Neural progenitor cell (in vitro differentiated cells): ENCODE measurements at regions not wholly inside any gene's neighbourhood (a gene's known extent, or its start where the extent isn't known, plus 50 kb on each side); places are given as distances from the start of the nearest gene placed in this dataset.
A peak's percentile ranks its signal among the peaks of the same experiment; 100 is the strongest.

Experiments used
- DNase-seq: peaks from one replicate; pipeline ENCODE4 v3.0.0-alpha.2; 2016; ENCODE audit warnings: low spot score
- H2AFZ ChIP-seq: fragments of 200-600 bp; sonication (generic); replicated peaks from 2 replicates; pipeline ENCODE4 v1.6.1; 2016; ENCODE audit warnings: antibody characterized with exemption
- H3F3A ChIP-seq: fragments of 200-600 bp; sonication (generic); 2 replicates; pipeline ENCODE4 v1.6.1; 2016; ENCODE audit warnings: antibody characterized with exemption, low read depth
- H3K27ac ChIP-seq: fragments of 200-600 bp; sonication (generic); 2 replicates; pipeline ENCODE4 v1.5.1; 2016; ENCODE audit warnings: mild to moderate bottlenecking
- H3K27me3 ChIP-seq: fragments of 200-600 bp; sonication (generic); 2 replicates; pipeline ENCODE4 v1.6.1; 2016; ENCODE audit warnings: mild to moderate bottlenecking, moderate library complexity
- H3K36me3 ChIP-seq: fragments of 200-600 bp; sonication (generic); 2 replicates; pipeline ENCODE4 v1.5.1; 2016
- H3K4me1 ChIP-seq: fragments of 200-600 bp; sonication (generic); 2 replicates; pipeline ENCODE4 v1.6.1; 2016; ENCODE audit warnings: mixed run types
- H3K4me2 ChIP-seq: fragments of 200-600 bp; sonication (generic); 2 replicates; pipeline ENCODE4 v1.6.1; 2016
- H3K4me3 ChIP-seq: fragments of 200-600 bp; sonication (generic); 2 replicates; pipeline ENCODE4 v1.5.1; 2016
- H3K79me2 ChIP-seq: fragments of 200-600 bp; sonication (generic); 2 replicates; pipeline ENCODE4 v1.6.1; 2016; ENCODE audit warnings: low read depth
- H3K9ac ChIP-seq: fragments of 200-600 bp; sonication (generic); 2 replicates; pipeline ENCODE4 v1.6.1; 2016
- H3K9me3 ChIP-seq: fragments of 200-600 bp; sonication (generic); 2 replicates; pipeline ENCODE4 v1.5.1; 2016; ENCODE audit warnings: low read depth
- H4K20me1 ChIP-seq: fragments of 200-600 bp; sonication (generic); 2 replicates; pipeline ENCODE4 v1.6.1; 2016; ENCODE audit warnings: low read depth
- H3K27ac Mint-ChIP-seq: 3 replicates; pipeline ENCODE4 v1.8.0; 2021; ENCODE audit warnings: mixed read lengths
- H3K27me3 Mint-ChIP-seq: 2 replicates; pipeline ENCODE4 v1.8.0; 2022; ENCODE audit warnings: low read depth, mild to moderate bottlenecking, inconsistent platforms, moderate library complexity, mixed read lengths; ENCODE audit not compliant: insufficient read depth
- H3K36me3 Mint-ChIP-seq: 3 replicates; pipeline ENCODE4 v1.8.0; 2021; ENCODE audit warnings: mixed read lengths
- H3K4me1 Mint-ChIP-seq: 3 replicates; pipeline ENCODE4 v1.8.0; 2021; ENCODE audit warnings: mixed read lengths
- H3K4me3 Mint-ChIP-seq: 3 replicates; pipeline ENCODE4 v1.8.0; 2021; ENCODE audit warnings: mild to moderate bottlenecking, moderate library complexity, mixed read lengths
- H3K9me3 Mint-ChIP-seq: 3 replicates; pipeline ENCODE4 v1.8.0; 2020; ENCODE audit warnings: mixed read lengths
- CTCF ChIP-seq: fragments of 200-600 bp; sonication (generic); IDR thresholded peaks from 2 replicates; pipeline ENCODE4 v1.5.1; 2017; ENCODE audit warnings: antibody characterized with exemption, mild to moderate bottlenecking
- EZH2 ChIP-seq: fragments of 200-600 bp; sonication (generic); IDR thresholded peaks from 2 replicates; pipeline ENCODE4 v1.6.1; 2017; ENCODE audit warnings: antibody characterized with exemption, mild to moderate bottlenecking, moderate library complexity
- EZH2phosphoT487 ChIP-seq: fragments of 200-600 bp; sonication (generic); IDR thresholded peaks from 2 replicates; pipeline ENCODE4 v1.6.1; 2017; ENCODE audit warnings: antibody characterized with exemption

GRCh38 chr12:73719223-73719622, 818.4 kb upstream of the ATXN7L3B start:
- Histone ChIP-seq H3K9ac (no peak overlapping the region), H2AFZ (no peak overlapping the region), H3K9me3 (no peaks in the 10 kb centered on the region), H3K4me2 (no peak overlapping the region), H3K27ac (no peak overlapping the region), H3K27me3 (no peaks in the 10 kb centered on the region), H3K79me2 (no peaks in the 10 kb centered on the region), H3F3A (no peaks in the 10 kb centered on the region), H3K4me3 (no peak overlapping the region), H3K4me1 (no peaks in the 10 kb centered on the region), H3K36me3 (no peaks in the 10 kb centered on the region), H4K20me1 (no peaks in the 10 kb centered on the region)
- no peak overlapping the region for H3K4me3 Mint-ChIP-seq
- H3K27ac Mint-ChIP-seq, result no peak overlapping the region
- no peaks in the 10 kb centered on the region for H3K36me3 Mint-ChIP-seq
- TF ChIP-seq EZH2, result no peak
- no peak for TF ChIP-seq CTCF
- no peak for TF ChIP-seq EZH2phosphoT487
- H3K4me1 Mint-ChIP-seq, result no peaks in the 10 kb centered on the region
- H3K27me3 Mint-ChIP-seq, result no peaks in the 10 kb centered on the region
- no peaks in the 10 kb centered on the region for H3K9me3 Mint-ChIP-seq
- DNase-seq, result no peak

- no peak for DNase-seq
- Histone ChIP-seq H3K27me3 (no peaks in the 10 kb centered on the region), H3K79me2 (no peaks in the 10 kb centered on the region), H3K4me1 (no peaks in the 10 kb centered on the region), H3K36me3 (no peaks in the 10 kb centered on the region), H3K4me3 (no peak overlapping the region), H2AFZ (peak overlapping the region; percentile 44), H3F3A (no peaks in the 10 kb centered on the region), H3K9ac (no peak overlapping the region), H3K27ac (no peak overlapping the region), H4K20me1 (no peaks in the 10 kb centered on the region), H3K9me3 (no peaks in the 10 kb centered on the region), H3K4me2 (no peak overlapping the region)
- no peaks in the 10 kb centered on the region for H3K27me3 Mint-ChIP-seq
- no peaks in the 10 kb centered on the region for H3K36me3 Mint-ChIP-seq
- H3K4me3 Mint-ChIP-seq, result no peak overlapping the region
- peaks cover 8% of the 10 kb centered on the region for H3K4me1 Mint-ChIP-seq
- TF ChIP-seq EZH2phosphoT487, result no peak
- TF ChIP-seq CTCF, result no peak
- TF ChIP-seq EZH2, result no peak
- H3K27ac Mint-ChIP-seq, result no peak overlapping the region
- H3K9me3 Mint-ChIP-seq, result no peaks in the 10 kb centered on the region
Measured at GRCh38 chr12:73726881-73727280, 810.8 kb upstream of the ATXN7L3B start.

GRCh38 chr12:73731658-73732057, 806.0 kb upstream of the ATXN7L3B start:
- Histone ChIP-seq H3K4me1 (no peaks in the 10 kb centered on the region), H3F3A (no peaks in the 10 kb centered on the region), H2AFZ (no peak overlapping the region), H3K9me3 (no peaks in the 10 kb centered on the region), H4K20me1 (no peaks in the 10 kb centered on the region), H3K4me2 (no peak overlapping the region), H3K27ac (no peak overlapping the region), H3K36me3 (no peaks in the 10 kb centered on the region), H3K4me3 (no peak overlapping the region), H3K79me2 (no peaks in the 10 kb centered on the region), H3K27me3 (no peaks in the 10 kb centered on the region), H3K9ac (no peak overlapping the region)
- H3K4me1 Mint-ChIP-seq, result peaks cover 3% of the 10 kb centered on the region
- DNase-seq, result no peak
- no peaks in the 10 kb centered on the region for H3K36me3 Mint-ChIP-seq
- TF ChIP-seq CTCF (no peak), EZH2 (no peak), EZH2phosphoT487 (no peak)
- no peaks in the 10 kb centered on the region for H3K27me3 Mint-ChIP-seq
- no peak overlapping the region for H3K4me3 Mint-ChIP-seq
- H3K9me3 Mint-ChIP-seq, result no peaks in the 10 kb centered on the region
- H3K27ac Mint-ChIP-seq, result no peak overlapping the region

- Mint-ChIP-seq H3K4me1 (no peaks in the 10 kb centered on the region), H3K9me3 (peaks cover 2% of the 10 kb centered on the region), H3K27ac (no peak overlapping the region), H3K27me3 (peaks cover 2% of the 10 kb centered on the region), H3K4me3 (no peak overlapping the region), H3K36me3 (no peaks in the 10 kb centered on the region)
- Histone ChIP-seq H3K79me2 (no peaks in the 10 kb centered on the region), H2AFZ (no peak overlapping the region), H3F3A (no peaks in the 10 kb centered on the region), H3K27ac (no peak overlapping the region), H3K36me3 (no peaks in the 10 kb centered on the region), H3K9me3 (no peaks in the 10 kb centered on the region), H3K4me1 (no peaks in the 10 kb centered on the region), H3K4me3 (no peak overlapping the region), H3K27me3 (no peaks in the 10 kb centered on the region), H3K4me2 (no peak overlapping the region), H4K20me1 (no peaks in the 10 kb centered on the region), H3K9ac (no peak overlapping the region)
- DNase-seq, result no peak
- TF ChIP-seq CTCF (no peak), EZH2 (no peak), EZH2phosphoT487 (no peak)
Measured at GRCh38 chr12:73769337-73769736, 768.3 kb upstream of the ATXN7L3B start.
